Neural progenitor cell (in vitro differentiated cells): ENCODE measurements at regions not wholly inside any gene's neighbourhood (a gene's known extent, or its start where the extent isn't known, plus 50 kb on each side); places are given as distances from the start of the nearest gene placed in this dataset.

Experiments used
- DNase-seq: peaks from one replicate; pipeline ENCODE4 v3.0.0-alpha.2; 2016; ENCODE audit warnings: low spot score
- H2AFZ ChIP-seq: fragments of 200-600 bp; sonication (generic); replicated peaks from 2 replicates; pipeline ENCODE4 v1.6.1; 2016; ENCODE audit warnings: antibody characterized with exemption
- H3F3A ChIP-seq: fragments of 200-600 bp; sonication (generic); 2 replicates; pipeline ENCODE4 v1.6.1; 2016; ENCODE audit warnings: antibody characterized with exemption, low read depth
- H3K27ac ChIP-seq: fragments of 200-600 bp; sonication (generic); 2 replicates; pipeline ENCODE4 v1.5.1; 2016; ENCODE audit warnings: mild to moderate bottlenecking
- H3K27me3 ChIP-seq: fragments of 200-600 bp; sonication (generic); 2 replicates; pipeline ENCODE4 v1.6.1; 2016; ENCODE audit warnings: mild to moderate bottlenecking, moderate library complexity
- H3K36me3 ChIP-seq: fragments of 200-600 bp; sonication (generic); 2 replicates; pipeline ENCODE4 v1.5.1; 2016
- H3K4me1 ChIP-seq: fragments of 200-600 bp; sonication (generic); 2 replicates; pipeline ENCODE4 v1.6.1; 2016; ENCODE audit warnings: mixed run types
- H3K4me2 ChIP-seq: fragments of 200-600 bp; sonication (generic); 2 replicates; pipeline ENCODE4 v1.6.1; 2016
- H3K4me3 ChIP-seq: fragments of 200-600 bp; sonication (generic); 2 replicates; pipeline ENCODE4 v1.5.1; 2016
- H3K79me2 ChIP-seq: fragments of 200-600 bp; sonication (generic); 2 replicates; pipeline ENCODE4 v1.6.1; 2016; ENCODE audit warnings: low read depth
- H3K9ac ChIP-seq: fragments of 200-600 bp; sonication (generic); 2 replicates; pipeline ENCODE4 v1.6.1; 2016
- H3K9me3 ChIP-seq: fragments of 200-600 bp; sonication (generic); 2 replicates; pipeline ENCODE4 v1.5.1; 2016; ENCODE audit warnings: low read depth
- H4K20me1 ChIP-seq: fragments of 200-600 bp; sonication (generic); 2 replicates; pipeline ENCODE4 v1.6.1; 2016; ENCODE audit warnings: low read depth
- H3K27ac Mint-ChIP-seq: 3 replicates; pipeline ENCODE4 v1.8.0; 2021; ENCODE audit warnings: mixed read lengths
- H3K27me3 Mint-ChIP-seq: 2 replicates; pipeline ENCODE4 v1.8.0; 2022; ENCODE audit warnings: low read depth, mild to moderate bottlenecking, inconsistent platforms, moderate library complexity, mixed read lengths; ENCODE audit not compliant: insufficient read depth
- H3K36me3 Mint-ChIP-seq: 3 replicates; pipeline ENCODE4 v1.8.0; 2021; ENCODE audit warnings: mixed read lengths
- H3K4me1 Mint-ChIP-seq: 3 replicates; pipeline ENCODE4 v1.8.0; 2021; ENCODE audit warnings: mixed read lengths
- H3K4me3 Mint-ChIP-seq: 3 replicates; pipeline ENCODE4 v1.8.0; 2021; ENCODE audit warnings: mild to moderate bottlenecking, moderate library complexity, mixed read lengths
- H3K9me3 Mint-ChIP-seq: 3 replicates; pipeline ENCODE4 v1.8.0; 2020; ENCODE audit warnings: mixed read lengths
- CTCF ChIP-seq: fragments of 200-600 bp; sonication (generic); IDR thresholded peaks from 2 replicates; pipeline ENCODE4 v1.5.1; 2017; ENCODE audit warnings: antibody characterized with exemption, mild to moderate bottlenecking
- EZH2 ChIP-seq: fragments of 200-600 bp; sonication (generic); IDR thresholded peaks from 2 replicates; pipeline ENCODE4 v1.6.1; 2017; ENCODE audit warnings: antibody characterized with exemption, mild to moderate bottlenecking, moderate library complexity
- EZH2phosphoT487 ChIP-seq: fragments of 200-600 bp; sonication (generic); IDR thresholded peaks from 2 replicates; pipeline ENCODE4 v1.6.1; 2017; ENCODE audit warnings: antibody characterized with exemption

DNA sequence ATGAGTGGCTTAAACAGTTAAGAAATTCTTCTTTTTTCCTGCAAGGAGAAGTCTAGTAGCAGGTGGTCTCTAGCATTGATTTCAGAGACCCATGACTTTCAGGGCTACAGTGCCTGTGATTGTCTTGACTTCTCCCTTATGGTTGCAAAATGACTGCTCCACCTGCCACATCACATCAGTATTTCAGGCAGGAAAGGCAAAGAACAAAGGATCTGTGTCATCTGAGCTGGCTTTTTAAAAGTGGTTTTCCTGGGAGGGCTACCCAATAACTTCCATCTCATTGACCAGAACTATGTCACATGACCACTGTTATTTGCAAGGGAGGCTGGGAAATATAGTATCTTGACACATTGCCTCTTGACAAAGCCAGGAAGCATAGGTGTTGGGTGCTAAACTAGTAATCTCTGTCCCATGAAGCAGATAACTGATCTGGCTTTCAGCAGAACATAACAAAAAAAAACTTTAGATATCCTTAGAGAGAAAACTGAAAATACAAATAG is 226.2 kb downstream of the DHX35 start:
- Histone ChIP-seq H3K4me1 (no peaks in the 10 kb centered on the region), H2AFZ (no peak overlapping the region), H3K9me3 (no peaks in the 10 kb centered on the region), H3K36me3 (no peaks in the 10 kb centered on the region), H3F3A (no peaks in the 10 kb centered on the region), H3K9ac (no peak overlapping the region), H4K20me1 (no peaks in the 10 kb centered on the region), H3K79me2 (no peaks in the 10 kb centered on the region), H3K27me3 (no peaks in the 10 kb centered on the region), H3K4me3 (no peak overlapping the region), H3K27ac (no peak overlapping the region), H3K4me2 (no peak overlapping the region)
- Mint-ChIP-seq H3K27me3 (peaks cover 6% of the 10 kb centered on the region), H3K36me3 (no peaks in the 10 kb centered on the region), H3K9me3 (peaks cover 5% of the 10 kb centered on the region), H3K4me1 (no peaks in the 10 kb centered on the region), H3K4me3 (no peak overlapping the region), H3K27ac (no peak overlapping the region)
- no peak for DNase-seq
- TF ChIP-seq CTCF: no peak
- no peak for TF ChIP-seq EZH2phosphoT487
- TF ChIP-seq EZH2: no peak

DNA sequence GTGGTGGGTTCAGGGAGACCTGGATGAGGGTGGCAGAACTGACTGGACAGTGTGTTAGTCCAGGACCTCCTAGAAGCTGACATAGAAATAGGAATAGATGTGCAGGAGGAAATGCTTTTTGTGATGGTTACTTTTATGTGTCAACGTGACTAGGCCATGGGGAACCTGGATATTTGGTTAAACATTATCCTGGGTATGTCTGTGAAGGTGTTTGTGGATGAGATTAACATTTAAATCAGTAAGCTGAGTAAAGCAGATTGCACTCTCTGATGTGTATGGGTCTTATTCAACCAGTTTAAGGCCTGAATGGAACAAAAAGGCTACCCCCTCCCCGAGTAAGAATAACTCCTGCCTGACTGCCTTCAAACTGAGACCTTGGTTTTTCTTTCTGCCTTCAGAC is 219.3 kb downstream of the DHX35 start:
- Mint-ChIP-seq H3K9me3 (peaks cover 5% of the 10 kb centered on the region), H3K4me1 (no peaks in the 10 kb centered on the region), H3K27me3 (peaks cover 2% of the 10 kb centered on the region), H3K27ac (no peak overlapping the region), H3K36me3 (no peaks in the 10 kb centered on the region), H3K4me3 (no peak overlapping the region)
- Histone ChIP-seq H3K27ac (no peak overlapping the region), H4K20me1 (no peaks in the 10 kb centered on the region), H3K4me2 (no peak overlapping the region), H3F3A (no peaks in the 10 kb centered on the region), H3K4me1 (no peaks in the 10 kb centered on the region), H3K9ac (no peak overlapping the region), H2AFZ (no peak overlapping the region), H3K36me3 (no peaks in the 10 kb centered on the region), H3K4me3 (no peak overlapping the region), H3K9me3 (no peaks in the 10 kb centered on the region), H3K27me3 (no peaks in the 10 kb centered on the region), H3K79me2 (no peaks in the 10 kb centered on the region)
- TF ChIP-seq CTCF: no peak
- TF ChIP-seq EZH2: no peak
- TF ChIP-seq EZH2phosphoT487: no peak
- no peak for DNase-seq

GRCh38 chr20:39176457-39176856 is 214.3 kb downstream of the DHX35 start:
- Mint-ChIP-seq H3K27me3 (no peaks in the 10 kb centered on the region), H3K9me3 (no peaks in the 10 kb centered on the region), H3K4me1 (no peaks in the 10 kb centered on the region), H3K36me3 (no peaks in the 10 kb centered on the region), H3K27ac (no peak overlapping the region), H3K4me3 (no peak overlapping the region)
- H3K79me2 ChIP-seq: no peaks in the 10 kb centered on the region
- H3K4me2 ChIP-seq: no peak overlapping the region
- no peak overlapping the region for H3K9ac ChIP-seq
- no peak for DNase-seq
- no peaks in the 10 kb centered on the region for H4K20me1 ChIP-seq
- H2AFZ ChIP-seq: no peak overlapping the region
- no peak for TF ChIP-seq EZH2phosphoT487
- TF ChIP-seq EZH2: no peak
- no peak for TF ChIP-seq CTCF
- no peaks in the 10 kb centered on the region for H3K9me3 ChIP-seq
- H3F3A ChIP-seq: no peaks in the 10 kb centered on the region
- no peaks in the 10 kb centered on the region for H3K4me1 ChIP-seq
- no peak overlapping the region for H3K27ac ChIP-seq
- H3K36me3 ChIP-seq: no peaks in the 10 kb centered on the region
- no peak overlapping the region for H3K4me3 ChIP-seq
- H3K27me3 ChIP-seq: no peaks in the 10 kb centered on the region
